ENCODE measurements at regions not wholly inside any gene's neighbourhood (a gene's known extent, or its start where the extent isn't known, plus 50 kb on each side); places are given as distances from the start of the nearest gene placed in this dataset.

DNA sequence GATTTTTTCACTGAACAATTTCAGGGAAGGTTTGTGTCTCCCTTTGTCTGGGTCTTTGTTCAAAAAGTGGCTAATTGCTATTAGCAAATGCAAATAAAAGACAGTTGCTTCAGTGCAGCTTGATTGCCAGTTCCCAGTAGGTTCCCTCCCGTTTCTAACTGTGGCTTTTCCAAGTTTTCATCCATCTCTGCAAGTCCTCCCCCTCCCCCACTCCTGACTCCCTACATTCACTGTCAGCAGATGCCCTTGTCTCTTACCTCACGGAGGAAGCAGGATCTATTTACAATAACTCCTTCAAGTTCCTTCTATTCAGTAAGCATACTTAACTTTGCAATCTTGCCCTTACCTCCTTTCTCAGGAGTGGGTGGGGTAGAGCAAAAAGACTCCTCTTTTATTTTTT is 55.4 kb upstream of the SCEL start:
- Histone ChIP-seq H3K4me3 (no peak overlapping the region), H3K4me1 (peaks cover 0 to 9% (median 0%) of the 10 kb centered on the region in 9 donors), H3K9me3 (peaks cover 0 to 14% (median 0%) of the 10 kb centered on the region in 11 donors), H3K36me3 (no peaks in the 10 kb centered on the region), H3K27me3 (no peaks in the 10 kb centered on the region), H3K27ac (no peak overlapping the region)
- intact Hi-C loops (cut with DNase I): no loop called here
- 15 to 16% methylated on average over 2 of the region's 2 CpGs for WGBS, 2 donors
- ATAC-seq (no peak), DNase-seq (no peak)
- TF ChIP-seq, protein P1, sequence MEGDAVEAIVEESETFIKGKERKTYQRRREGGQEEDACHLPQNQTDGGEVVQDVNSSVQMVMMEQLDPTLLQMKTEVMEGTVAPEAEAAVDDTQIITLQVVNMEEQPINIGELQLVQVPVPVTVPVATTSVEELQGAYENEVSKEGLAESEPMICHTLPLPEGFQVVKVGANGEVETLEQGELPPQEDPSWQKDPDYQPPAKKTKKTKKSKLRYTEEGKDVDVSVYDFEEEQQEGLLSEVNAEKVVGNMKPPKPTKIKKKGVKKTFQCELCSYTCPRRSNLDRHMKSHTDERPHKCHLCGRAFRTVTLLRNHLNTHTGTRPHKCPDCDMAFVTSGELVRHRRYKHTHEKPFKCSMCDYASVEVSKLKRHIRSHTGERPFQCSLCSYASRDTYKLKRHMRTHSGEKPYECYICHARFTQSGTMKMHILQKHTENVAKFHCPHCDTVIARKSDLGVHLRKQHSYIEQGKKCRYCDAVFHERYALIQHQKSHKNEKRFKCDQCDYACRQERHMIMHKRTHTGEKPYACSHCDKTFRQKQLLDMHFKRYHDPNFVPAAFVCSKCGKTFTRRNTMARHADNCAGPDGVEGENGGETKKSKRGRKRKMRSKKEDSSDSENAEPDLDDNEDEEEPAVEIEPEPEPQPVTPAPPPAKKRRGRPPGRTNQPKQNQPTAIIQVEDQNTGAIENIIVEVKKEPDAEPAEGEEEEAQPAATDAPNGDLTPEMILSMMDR (IDR thresholded peaks at IDR 0.05): no peak

DNA sequence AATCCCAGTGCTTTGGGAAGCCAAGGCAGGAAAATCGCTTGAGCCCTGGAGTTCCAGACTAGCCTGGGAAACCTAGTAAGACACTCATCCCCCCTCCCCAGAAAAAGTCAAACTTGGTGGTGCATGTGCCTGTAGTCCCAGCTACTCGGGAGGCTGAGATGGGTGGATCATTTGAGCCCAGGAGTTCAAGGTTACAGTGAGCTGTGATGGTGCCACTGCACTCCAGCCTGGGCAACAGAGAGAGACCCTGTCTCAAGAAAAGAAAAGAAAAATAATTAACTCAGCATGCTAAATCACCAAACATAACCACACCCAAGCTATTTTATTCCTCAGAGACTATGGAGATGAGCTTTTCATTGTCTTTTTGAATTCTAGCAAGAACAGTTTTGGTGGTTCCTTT is 56.2 kb upstream of the SCEL start:
- Histone ChIP-seq H3K4me1 (peaks cover 0 to 9% (median 0%) of the 10 kb centered on the region in 9 donors), H3K4me3 (no peak overlapping the region), H3K36me3 (no peaks in the 10 kb centered on the region), H3K9me3 (peaks cover 0 to 14% (median 0%) of the 10 kb centered on the region in 11 donors), H3K27me3 (no peaks in the 10 kb centered on the region), H3K27ac (no peak overlapping the region)
- TF ChIP-seq, protein P1 (IDR thresholded peaks at IDR 0.05): no peak
- DNase-seq (no peak), ATAC-seq (no peak)
- 66 to 73% methylated on average over 2 of the region's 2 CpGs for WGBS, 2 donors
- intact Hi-C loops (cut with DNase I): loop anchor here in 7 of 10 donors (5.0 to 10.0 kb wide), 4 partner anchors 152 to 225 kb away; partner anchors contain the start of gene MYCBP2 (in 3 of the 7)

DNA sequence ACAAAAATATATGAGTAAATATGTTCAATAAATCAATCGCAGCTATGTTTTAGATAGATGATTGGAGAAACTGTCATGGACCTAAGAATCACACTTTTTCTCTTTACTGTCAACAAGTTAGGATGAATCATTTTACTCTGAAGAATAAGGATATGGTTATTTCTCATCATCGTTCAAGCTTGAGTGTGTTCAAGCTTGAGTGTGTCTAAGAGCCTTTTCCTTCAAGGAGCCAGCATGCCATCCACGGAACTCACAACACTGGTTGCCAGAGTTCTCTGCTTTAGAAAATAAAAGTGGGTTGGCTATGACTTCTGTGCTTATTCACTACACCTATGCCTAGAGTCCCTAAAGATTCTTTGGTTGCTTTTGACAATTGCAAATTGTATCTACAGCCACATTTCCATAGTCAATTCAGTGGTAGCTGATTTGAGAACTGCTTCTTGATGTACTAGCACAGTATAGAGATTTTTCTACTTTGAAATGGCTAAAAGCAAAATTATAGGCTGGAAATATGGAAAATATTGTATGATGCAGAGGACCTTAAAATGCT is 58.1 kb upstream of the SCEL start:
- TF ChIP-seq, protein P1 (IDR thresholded peaks at IDR 0.05): no peak
- Histone ChIP-seq H3K9me3 (peaks cover 0 to 3% (median 0%) of the 10 kb centered on the region in 11 donors), H3K27me3 (no peaks in the 10 kb centered on the region), H3K4me1 (peaks cover 0 to 9% (median 0%) of the 10 kb centered on the region in 9 donors), H3K27ac (no peak overlapping the region), H3K4me3 (peak overlapping the region in 3 of 10 donors; percentile 49 to 54 (median 51)), H3K36me3 (no peaks in the 10 kb centered on the region)
- intact Hi-C loops (cut with DNase I): loop anchor here in 7 of 10 donors (5.0 to 10.0 kb wide), 4 partner anchors 150 to 223 kb away; partner anchors contain the start of gene MYCBP2 (in 3 of the 7)
- ATAC-seq: no peak
- DNase-seq: no peak
- WGBS, 2 donors: 83 to 86% methylated on average over 3 of the region's 3 CpGs

DNA sequence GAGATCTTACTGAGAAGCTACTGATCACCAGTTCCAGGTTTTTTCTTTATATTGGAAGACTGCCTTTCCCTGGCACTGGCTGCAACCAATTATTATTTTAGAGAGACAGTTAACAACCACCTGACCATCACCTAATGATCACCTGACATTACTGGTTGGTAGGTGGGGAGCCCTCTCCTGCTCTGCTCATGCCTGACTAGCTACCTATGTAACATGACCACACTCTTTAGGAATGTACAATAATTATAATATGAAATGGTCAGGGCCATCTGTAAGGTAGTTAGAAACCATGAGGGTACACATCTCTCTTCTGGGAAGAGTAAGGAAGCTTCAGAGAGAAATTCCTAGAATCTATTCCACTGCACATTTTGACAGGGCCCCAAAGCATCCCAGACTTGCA is 59.0 kb upstream of the SCEL start:
- TF ChIP-seq, protein P1 (IDR thresholded peaks at IDR 0.05): no peak
- ATAC-seq: no peak
- H3K36me3 ChIP-seq: no peaks in the 10 kb centered on the region

More for the DNA sequence above, 59.0 kb upstream of the SCEL start:
- Histone ChIP-seq H3K4me3 (no peak overlapping the region), H3K4me1 (peaks cover 0 to 9% (median 0%) of the 10 kb centered on the region in 9 donors), H3K27ac (no peak overlapping the region), H3K27me3 (no peaks in the 10 kb centered on the region), H3K9me3 (no peaks in the 10 kb centered on the region)
- intact Hi-C loops (cut with DNase I): loop anchor here in 7 of 10 donors (5.0 to 10.0 kb wide), 4 partner anchors 149 to 222 kb away; partner anchors contain the start of gene MYCBP2 (in 3 of the 7)
- no peak for DNase-seq

All from heart right ventricle (tissue), 16 donors.